LNCaP clone FGC (cell line): ENCODE measurements at regions not wholly inside any gene's neighbourhood (a gene's known extent, or its start where the extent isn't known, plus 50 kb on each side); places are given as distances from the start of the nearest gene placed in this dataset.

ENCODE experiments used
- DNase-seq: peaks from one replicate; pipeline ENCODE4 v3.0.0-alpha.2; 2011; ENCODE audit warnings: low read depth
- H3K4me3 ChIP-seq: 2 replicates; pipeline ENCODE4 v1.5.1; 2011; ENCODE audit warnings: mild to moderate bottlenecking, low read depth, low read length, control low read depth
- TF ChIP-seq, protein P1 (sequence below): IDR thresholded peaks from 2 replicates; pipeline ENCODE4 v1.5.1; 2012; ENCODE audit warnings: mild to moderate bottlenecking; ENCODE audit not compliant: control insufficient read depth, insufficient read depth; ENCODE audit errors: extremely low read depth

DNA sequence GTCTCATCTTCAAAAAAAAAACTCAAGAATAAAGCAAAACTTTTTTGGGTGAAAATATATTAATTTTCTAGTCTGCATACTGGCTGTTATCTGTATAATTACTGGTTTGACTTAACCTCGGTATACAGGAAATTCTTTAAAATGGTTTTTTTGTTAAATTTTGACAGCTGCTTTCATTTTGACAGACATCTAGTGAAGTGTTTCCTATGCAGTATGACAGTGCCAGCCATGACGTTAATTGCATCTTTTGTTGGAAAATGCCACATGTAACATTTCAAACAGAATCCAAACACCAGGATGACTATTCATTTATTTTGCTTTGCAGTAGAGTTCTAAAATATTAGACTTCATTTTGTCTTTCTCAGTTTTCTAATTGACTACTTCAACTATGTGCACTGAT lies 460.4 kb downstream of the NXPH1 start:
- TF ChIP-seq, protein P1, sequence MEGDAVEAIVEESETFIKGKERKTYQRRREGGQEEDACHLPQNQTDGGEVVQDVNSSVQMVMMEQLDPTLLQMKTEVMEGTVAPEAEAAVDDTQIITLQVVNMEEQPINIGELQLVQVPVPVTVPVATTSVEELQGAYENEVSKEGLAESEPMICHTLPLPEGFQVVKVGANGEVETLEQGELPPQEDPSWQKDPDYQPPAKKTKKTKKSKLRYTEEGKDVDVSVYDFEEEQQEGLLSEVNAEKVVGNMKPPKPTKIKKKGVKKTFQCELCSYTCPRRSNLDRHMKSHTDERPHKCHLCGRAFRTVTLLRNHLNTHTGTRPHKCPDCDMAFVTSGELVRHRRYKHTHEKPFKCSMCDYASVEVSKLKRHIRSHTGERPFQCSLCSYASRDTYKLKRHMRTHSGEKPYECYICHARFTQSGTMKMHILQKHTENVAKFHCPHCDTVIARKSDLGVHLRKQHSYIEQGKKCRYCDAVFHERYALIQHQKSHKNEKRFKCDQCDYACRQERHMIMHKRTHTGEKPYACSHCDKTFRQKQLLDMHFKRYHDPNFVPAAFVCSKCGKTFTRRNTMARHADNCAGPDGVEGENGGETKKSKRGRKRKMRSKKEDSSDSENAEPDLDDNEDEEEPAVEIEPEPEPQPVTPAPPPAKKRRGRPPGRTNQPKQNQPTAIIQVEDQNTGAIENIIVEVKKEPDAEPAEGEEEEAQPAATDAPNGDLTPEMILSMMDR: no peak
- no peak for DNase-seq
- H3K4me3 ChIP-seq: no peak overlapping the region

DNA sequence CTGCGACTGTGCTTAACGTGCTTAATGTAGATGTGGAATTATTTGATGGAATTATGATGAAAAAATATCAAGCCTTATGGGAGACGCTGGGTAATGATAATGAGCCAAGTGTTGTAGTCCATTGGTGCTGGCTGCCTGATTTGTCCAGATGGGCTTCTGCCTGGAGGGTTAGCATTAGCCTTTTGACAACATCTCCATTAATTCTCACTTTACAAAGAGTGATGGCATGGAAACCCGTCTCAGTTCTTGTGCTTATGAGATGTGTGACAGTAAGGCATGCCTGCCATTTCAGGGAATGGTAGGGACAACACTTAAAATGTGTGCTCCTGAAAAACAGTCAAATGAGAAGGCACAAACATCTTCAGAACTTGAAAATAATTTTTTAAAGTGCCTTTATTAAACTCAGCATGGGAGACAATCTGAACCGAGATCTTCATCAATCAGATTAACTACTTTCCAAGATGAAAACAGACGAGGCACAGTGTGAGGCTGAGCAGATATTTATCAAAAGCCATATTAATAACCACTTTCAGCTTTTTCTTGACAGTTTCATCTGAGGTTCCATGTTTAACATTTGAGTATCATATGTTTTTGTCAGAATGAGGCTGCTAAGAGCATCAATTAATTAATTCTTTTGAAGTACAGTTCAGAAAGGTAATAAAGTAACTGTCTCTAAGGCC lies 473.1 kb downstream of the NXPH1 start:
- TF ChIP-seq, protein P1: no peak
- no peak for DNase-seq
- no peak overlapping the region for H3K4me3 ChIP-seq

DNA sequence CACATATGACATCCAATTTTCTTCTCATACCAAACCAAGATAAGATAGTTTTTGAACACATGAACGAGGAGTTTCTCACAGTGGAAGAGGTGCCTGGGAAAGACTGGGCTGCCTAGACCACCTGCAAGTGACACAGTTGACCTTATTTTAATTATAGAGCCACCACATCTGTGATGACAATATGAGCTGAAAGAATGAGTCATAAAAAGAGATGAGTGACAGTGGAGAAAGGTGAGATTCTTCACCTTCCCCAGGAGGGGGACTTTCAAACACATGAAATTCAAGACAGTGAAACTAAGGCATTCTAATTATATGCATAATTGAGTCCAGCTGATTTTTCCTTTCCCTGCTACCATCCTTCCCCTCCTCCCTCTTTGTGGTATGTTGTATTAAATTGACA lies 475.5 kb downstream of the NXPH1 start:
- DNase-seq: no peak
- no peak overlapping the region for H3K4me3 ChIP-seq
- TF ChIP-seq, protein P1: no peak

DNA sequence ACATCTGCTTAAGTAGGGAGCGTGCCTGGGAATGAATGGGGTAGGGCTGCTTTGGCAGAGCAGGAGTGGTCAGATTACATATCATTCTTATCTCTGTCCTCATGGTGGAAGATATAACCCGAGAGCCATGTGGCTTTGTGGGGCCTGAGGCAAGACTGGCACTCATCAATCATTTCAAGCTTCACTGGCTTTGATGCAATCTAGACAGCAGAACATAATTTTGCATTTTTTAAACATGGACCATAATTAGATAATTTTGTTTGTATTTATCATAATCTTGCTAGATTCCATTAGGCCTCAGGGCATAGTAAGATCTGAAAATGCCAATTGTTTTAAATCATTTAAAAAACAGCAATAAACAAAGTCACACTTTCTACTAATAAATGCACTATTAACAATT lies 480.3 kb downstream of the NXPH1 start:
- no peak for DNase-seq
- H3K4me3 ChIP-seq: no peak overlapping the region
- TF ChIP-seq, protein P1: no peak

DNA sequence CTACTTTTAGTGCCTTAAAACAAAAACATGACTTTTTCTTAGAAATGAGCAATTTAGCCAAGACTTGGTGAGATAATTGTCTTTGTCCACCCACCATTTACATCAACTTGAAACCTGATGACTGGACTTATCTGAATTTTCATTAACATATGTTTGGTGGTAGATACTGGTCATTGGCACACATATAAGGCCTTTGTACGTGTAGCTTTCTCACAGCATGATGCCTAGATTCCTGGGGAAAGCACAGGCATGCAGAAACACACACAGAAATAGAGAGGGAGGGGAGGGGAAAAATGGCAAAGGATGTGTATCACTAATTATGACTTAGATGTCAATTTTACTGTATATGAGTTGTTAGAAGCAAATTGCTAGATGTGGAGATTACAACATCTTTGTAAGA lies 488.4 kb downstream of the NXPH1 start:
- no peak for DNase-seq
- H3K4me3 ChIP-seq: no peak overlapping the region
- TF ChIP-seq, protein P1: no peak

DNA sequence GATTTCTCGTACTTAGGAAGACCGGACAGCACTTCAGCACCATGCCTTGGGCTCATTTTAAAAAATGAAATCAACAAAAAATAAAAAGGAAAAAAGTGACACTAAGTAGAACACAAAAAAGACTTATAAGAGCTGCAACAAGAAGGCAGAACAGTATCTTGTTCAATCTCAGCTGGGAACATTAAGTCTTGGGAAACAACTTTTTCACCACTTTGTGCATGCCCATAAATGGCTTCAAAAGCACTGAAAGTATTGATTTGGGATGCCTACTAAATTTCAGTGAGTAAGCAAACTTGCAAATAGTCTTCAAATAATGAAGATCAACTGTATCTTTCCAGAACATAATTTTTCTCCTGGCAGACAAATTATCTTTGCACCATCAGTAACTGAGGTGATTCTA lies 489.3 kb downstream of the NXPH1 start:
- DNase-seq: no peak
- no peak overlapping the region for H3K4me3 ChIP-seq
- TF ChIP-seq, protein P1: no peak

DNA sequence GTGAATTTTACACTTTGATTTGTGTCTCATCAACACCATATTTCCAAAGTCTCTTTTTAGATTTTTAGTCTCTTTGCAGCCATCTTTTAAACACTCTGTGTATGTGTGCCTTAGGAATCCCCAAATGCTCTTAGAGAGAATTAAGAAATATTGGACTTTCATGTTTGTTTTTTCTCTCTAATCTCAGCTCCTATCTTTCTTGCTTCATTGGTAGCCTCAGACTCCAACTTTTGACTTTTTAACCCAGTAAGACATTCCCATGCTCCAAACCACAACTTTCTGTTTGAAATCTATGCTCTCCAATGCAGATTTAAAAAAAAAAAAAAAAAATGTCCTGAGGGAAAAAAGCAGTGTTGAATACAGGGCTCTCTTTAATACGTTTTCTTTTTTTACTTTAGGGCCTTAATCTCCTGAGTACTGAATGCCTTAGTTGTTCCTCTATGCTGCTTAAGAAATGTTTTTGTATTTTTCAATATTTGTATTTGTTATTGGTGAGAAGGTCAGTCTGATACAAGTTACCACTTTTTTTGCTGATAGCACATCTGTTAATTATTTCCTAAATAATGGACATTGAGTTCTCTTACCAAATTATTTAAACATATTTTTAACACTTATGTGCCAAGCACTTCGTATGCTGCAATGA lies 489.9 kb downstream of the NXPH1 start:
- TF ChIP-seq, protein P1: no peak
- no peak overlapping the region for H3K4me3 ChIP-seq
- no peak for DNase-seq
